GM19025 (cell line): ENCODE measurements at regions not wholly inside any gene's neighbourhood (a gene's known extent, or its start where the extent isn't known, plus 50 kb on each side); places are given as distances from the start of the nearest gene placed in this dataset.
"Not testable (repeated sequence)": the region's sequence is repeated elsewhere in the genome, so short reads cannot be mapped to it uniquely, and the experiment has no call there.

Source experiments
- ATAC-seq: cut with Tn5 transposase; IDR thresholded peaks from one replicate; pipeline ENCODE4 v1.9.1; 2021; ENCODE audit warnings: mild to moderate bottlenecking, low read depth, moderate library complexity; ENCODE audit not compliant: unreplicated experiment

GRCh38 chr10:71015674-71016073 is 127.3 kb upstream of the PCBD1 start:
- ATAC-seq: no peak

- not testable (repeated sequence) for ATAC-seq
Observed at GRCh38 chr10:71020061-71020460, 131.7 kb upstream of the PCBD1 start.

GRCh38 chr10:71021402-71021801 is 133.0 kb upstream of the PCBD1 start:
- ATAC-seq: no peak

GRCh38 chr10:71023704-71024283 is 135.4 kb upstream of the PCBD1 start:
- ATAC-seq: no peak

- no peak for ATAC-seq
Observed at GRCh38 chr10:71024490-71024889, 136.1 kb upstream of the PCBD1 start.

GRCh38 chr10:71025535-71025934 is 137.2 kb upstream of the PCBD1 start:
- no peak for ATAC-seq

- ATAC-seq: no peak
Observed at GRCh38 chr10:71028066-71028465, 139.7 kb upstream of the PCBD1 start.

- no peak for ATAC-seq
Observed at GRCh38 chr10:71029411-71029892, 141.1 kb upstream of the PCBD1 start.

- no peak for ATAC-seq
Observed at GRCh38 chr10:71029907-71030306, 141.5 kb upstream of the PCBD1 start.

- no peak for ATAC-seq
Observed at GRCh38 chr10:71031026-71031425, 142.7 kb upstream of the PCBD1 start.

GRCh38 chr10:71031603-71032002 is 143.2 kb upstream of the PCBD1 start:
- no peak for ATAC-seq

GRCh38 chr10:71032887-71033286 is 144.5 kb upstream of the PCBD1 start:
- no peak for ATAC-seq

GRCh38 chr10:71033396-71033980 is 145.1 kb upstream of the PCBD1 start:
- no peak for ATAC-seq

- ATAC-seq: no peak
Observed at GRCh38 chr10:71035511-71036296, 147.3 kb upstream of the PCBD1 start.

- ATAC-seq: no peak
Observed at GRCh38 chr10:71036297-71036966, 148.1 kb upstream of the PCBD1 start.

- no peak for ATAC-seq
Observed at GRCh38 chr10:71038091-71038633, 149.8 kb upstream of the PCBD1 start.

GRCh38 chr10:71038921-71039320 is 150.6 kb upstream of the PCBD1 start:
- ATAC-seq: no peak

GRCh38 chr10:71039551-71039950 is 151.2 kb upstream of the PCBD1 start:
- no peak for ATAC-seq

GRCh38 chr10:71040343-71040742 is 152.0 kb upstream of the PCBD1 start:
- no peak for ATAC-seq

GRCh38 chr10:71040846-71041605 is 152.7 kb upstream of the PCBD1 start:
- ATAC-seq: no peak
